Right cardiac atrium (tissue), 5 donors: ENCODE measurements at regions not wholly inside any gene's neighbourhood (a gene's known extent, or its start where the extent isn't known, plus 50 kb on each side); places are given as distances from the start of the nearest gene placed in this dataset.

Experiments used
- ATAC-seq, 2 donors: fragments of 200-7000 bp; cut with Tn5 transposase; one replicate each; pipeline versions ENCODE4 v1.8.0 to v1.9.1; 2020; ENCODE audit warnings: moderate library complexity in 2 of 2, mild to moderate bottlenecking in 1 of 2
- DNase-seq, 3 donors: peaks; one replicate each; pipeline ENCODE4 v3.0.0-alpha.2; 2020
- H3K27ac ChIP-seq: one replicate; pipeline ENCODE4 v1.5.1; 2013; ENCODE audit warnings: mild to moderate bottlenecking, low read length, control low read depth, moderate library complexity
- H3K27me3 ChIP-seq: one replicate; pipeline ENCODE4 v1.6.1; 2013; ENCODE audit not compliant: control insufficient read depth, insufficient read depth
- H3K4me1 ChIP-seq: one replicate; pipeline ENCODE4 v1.6.1; 2013; ENCODE audit warnings: low read length; ENCODE audit not compliant: control insufficient read depth, insufficient read depth
- H3K4me3 ChIP-seq: one replicate; pipeline ENCODE4 v1.5.1; 2013; ENCODE audit warnings: low read length, control low read depth
- H3K9me3 ChIP-seq: one replicate; pipeline ENCODE4 v1.6.1; 2013; ENCODE audit warnings: low read length; ENCODE audit not compliant: control insufficient read depth
- WGBS: extraction: QIAGEN DNeasy Blood & Tissue Kit; methylation state at CpG from one replicate; pipeline ENCODE4 v1.1.7; 2013; 5-methylcytosine and 5-hydroxymethylcytosine counted together
- intact Hi-C, 4 donors: fragments of 100-400 bp; cut with DNase I; formaldehyde crosslinking; loops; one replicate each; pipeline versions ENCODE4 v1.11.0 to v1.14.0; 2022 to 2023
- donor health status: healthy with polysubstance abuse.
- donor health status: DM: no; HTN: yes; CAD: no.
- donor health status: DM: no; HTN: no; CAD: no.
- donor health status: DM: no; HTN: yes; CAD: no; lungs with severe emphysema.
- donor health status: DM: yes; HTN: yes; CAD: no.

- intact Hi-C loops: no loop called here
- H3K9me3 ChIP-seq: no peaks in the 10 kb centered on the region
Measured at GRCh38 chr6:968791-969190, 275.9 kb upstream of the EXOC2 start.

GRCh38 chr6:967701-968100 is 274.8 kb upstream of the EXOC2 start:
- WGBS: 84% methylated on average over 4 of the region's 4 CpGs
- H3K9me3 ChIP-seq: no peaks in the 10 kb centered on the region
- H3K27ac ChIP-seq: no peak overlapping the region
- ATAC-seq (no peak), DNase-seq (no peak)
- H3K4me3 ChIP-seq: no peak overlapping the region
- intact Hi-C loops: no loop called here
- no peaks in the 10 kb centered on the region for H3K27me3 ChIP-seq
- no peaks in the 10 kb centered on the region for H3K4me1 ChIP-seq

More at GRCh38 chr6:968791-969190, 275.9 kb upstream of the EXOC2 start:
- H3K27ac ChIP-seq: no peak overlapping the region
- no peaks in the 10 kb centered on the region for H3K27me3 ChIP-seq
- no peak for DNase-seq
- ATAC-seq: no peak
- 80% methylated on average over 7 of the region's 7 CpGs for WGBS
- H3K4me3 ChIP-seq: no peak overlapping the region
- H3K4me1 ChIP-seq: no peaks in the 10 kb centered on the region

- Histone ChIP-seq H3K27me3 (no peaks in the 10 kb centered on the region), H3K4me1 (no peaks in the 10 kb centered on the region), H3K9me3 (no peaks in the 10 kb centered on the region), H3K4me3 (no peak overlapping the region), H3K27ac (no peak overlapping the region)
- DNase-seq: no peak
- intact Hi-C loops: no loop called here
- 94% methylated on average over 2 of the region's 2 CpGs for WGBS
- ATAC-seq: no peak
Measured at GRCh38 chr6:965343-965742, 272.4 kb upstream of the EXOC2 start.

GRCh38 chr6:963456-963855 is 270.5 kb upstream of the EXOC2 start:
- no peak for DNase-seq
- Histone ChIP-seq H3K27me3 (no peaks in the 10 kb centered on the region), H3K4me3 (no peak overlapping the region), H3K4me1 (no peaks in the 10 kb centered on the region), H3K9me3 (no peaks in the 10 kb centered on the region), H3K27ac (no peak overlapping the region)
- intact Hi-C loops: no loop called here
- 77% methylated on average over 9 of the region's 9 CpGs for WGBS
- ATAC-seq: no peak

- DNase-seq (no peak), ATAC-seq (no peak)
- Histone ChIP-seq H3K27me3 (no peaks in the 10 kb centered on the region), H3K27ac (no peak overlapping the region), H3K9me3 (no peaks in the 10 kb centered on the region), H3K4me3 (no peak overlapping the region), H3K4me1 (no peaks in the 10 kb centered on the region)
- intact Hi-C loops: no loop called here
- 73% methylated on average over 10 of the region's 10 CpGs for WGBS
Measured at GRCh38 chr6:961407-961960, 268.5 kb upstream of the EXOC2 start.

GRCh38 chr6:960356-960755 is 267.4 kb upstream of the EXOC2 start:
- WGBS: 40% methylated on average over 11 of the region's 11 CpGs
- H3K4me1 ChIP-seq: no peaks in the 10 kb centered on the region
- ATAC-seq: no peak
- intact Hi-C loops: no loop called here
- no peaks in the 10 kb centered on the region for H3K27me3 ChIP-seq
- no peak overlapping the region for H3K4me3 ChIP-seq
- DNase-seq: no peak
- H3K27ac ChIP-seq: no peak overlapping the region
- no peaks in the 10 kb centered on the region for H3K9me3 ChIP-seq

- no peak overlapping the region for H3K27ac ChIP-seq
- no peaks in the 10 kb centered on the region for H3K4me1 ChIP-seq
- intact Hi-C loops: no loop called here
- DNase-seq (no peak), ATAC-seq (no peak)
- H3K27me3 ChIP-seq: no peaks in the 10 kb centered on the region
- no peak overlapping the region for H3K4me3 ChIP-seq
- no peaks in the 10 kb centered on the region for H3K9me3 ChIP-seq
- WGBS: 79% methylated on average over 5 of the region's 5 CpGs
Measured at GRCh38 chr6:958488-958887, 265.5 kb upstream of the EXOC2 start.

GRCh38 chr6:951399-952181 is 258.7 kb upstream of the EXOC2 start:
- ATAC-seq (no peak), DNase-seq (no peak)
- intact Hi-C loops: no loop called here
- H3K27me3 ChIP-seq: no peaks in the 10 kb centered on the region
- no peaks in the 10 kb centered on the region for H3K4me1 ChIP-seq
- no peak overlapping the region for H3K27ac ChIP-seq
- H3K9me3 ChIP-seq: no peaks in the 10 kb centered on the region
- 57% methylated on average over 9 of the region's 9 CpGs for WGBS
- no peak overlapping the region for H3K4me3 ChIP-seq

- Histone ChIP-seq H3K27me3 (no peaks in the 10 kb centered on the region), H3K4me3 (no peak overlapping the region), H3K27ac (no peak overlapping the region), H3K9me3 (no peaks in the 10 kb centered on the region), H3K4me1 (no peaks in the 10 kb centered on the region)
- no peak for ATAC-seq
- 77% methylated on average over 7 of the region's 7 CpGs for WGBS
- intact Hi-C loops: no loop called here
- no peak for DNase-seq
Measured at GRCh38 chr6:947235-947934, 254.4 kb upstream of the EXOC2 start.

GRCh38 chr6:946546-946945 is 253.6 kb upstream of the EXOC2 start:
- 32% methylated on average over 3 of the region's 3 CpGs for WGBS
- H3K27me3 ChIP-seq: no peaks in the 10 kb centered on the region

GRCh38 chr6:939526-940252 is 246.8 kb upstream of the EXOC2 start:
- intact Hi-C loops: no loop called here
- peak in 1 of 2 donors; percentile 30 for ATAC-seq

More at GRCh38 chr6:946546-946945, 253.6 kb upstream of the EXOC2 start:
- DNase-seq (no peak), ATAC-seq (no peak)
- Histone ChIP-seq H3K9me3 (no peaks in the 10 kb centered on the region), H3K27ac (no peak overlapping the region), H3K4me1 (no peaks in the 10 kb centered on the region), H3K4me3 (no peak overlapping the region)
- intact Hi-C loops: no loop called here

More at GRCh38 chr6:939526-940252, 246.8 kb upstream of the EXOC2 start:
- Histone ChIP-seq H3K9me3 (no peaks in the 10 kb centered on the region), H3K27ac (no peak overlapping the region), H3K4me1 (no peaks in the 10 kb centered on the region), H3K27me3 (no peaks in the 10 kb centered on the region), H3K4me3 (no peak overlapping the region)
- 81% methylated on average over 12 of the region's 12 CpGs for WGBS
- DNase-seq: no peak
